HCT116 (cell line): ENCODE measurements at regions not wholly inside any gene's neighbourhood (a gene's known extent, or its start where the extent isn't known, plus 50 kb on each side); places are given as distances from the start of the nearest gene placed in this dataset.

Source experiments
- ATAC-seq: fragments of 200-7000 bp; cut with Tn5 transposase; 2 replicates; pipeline ENCODE4 v1.9.1; 2020; ENCODE audit warnings: mild to moderate bottlenecking, moderate library complexity
- BruUV-seq: library from RNA; stranded (reverse); fragments of 400-500 nt; replicated peaks from 2 replicates; lab custom pipeline; 2021; lab: Mats Ljungman, UMichigan
- CTCF ChIA-PET: fragments of 300-600 bp; sonication (Branson Sonifier 250); formaldehyde crosslinking; loops from one replicate; lab custom pipeline; 2021; ENCODE audit warnings: antibody characterized with exemption; lab: Charles Lee
- POLR2A ChIA-PET: fragments of 300-600, 350-600 bp; sonication (Branson Sonifier 250); formaldehyde crosslinking; loops from one replicate; lab custom pipeline; 2021; ENCODE audit warnings: antibody characterized with exemption; lab: Charles Lee
- RAD21 ChIA-PET, 2 experiments: fragments of 300-600 bp; sonication (Branson Sonifier 250); formaldehyde crosslinking; loops; one replicate each; lab custom pipeline; 2023; ENCODE audit warnings: low total read pairs in 2 of 2; ENCODE audit not compliant: uncharacterized antibody in 2 of 2, unreplicated experiment in 2 of 2, low non-redundant PET in 1 of 2; lab: Charles Lee
- DNase-seq: peaks from one replicate; pipeline ENCODE4 v3.0.0-alpha.2; 2010; ENCODE audit warnings: low read depth, low spot score
- H2AFZ ChIP-seq: fragments of 200-600 bp; shearing (Covaris generic), sonication (generic); 2 replicates; pipeline ENCODE4 v1.6.1; 2017; ENCODE audit warnings: low read depth, mixed run types, mixed read lengths, antibody characterized with exemption, low read length; ENCODE audit not compliant: poor library complexity, severe bottlenecking
- H3K27ac ChIP-seq: 2 replicates; pipeline ENCODE4 v1.5.1; 2012; ENCODE audit warnings: low read depth, low read length
- H3K27me3 ChIP-seq: fragments of 200-600 bp; sonication (generic); 2 replicates; pipeline ENCODE4 v1.6.1; 2016; ENCODE audit warnings: mixed run types, low read length, mixed read lengths; ENCODE audit not compliant: insufficient read depth
- H3K36me3 ChIP-seq, 2 experiments: fragments of 200-500 bp in 1 of 2; fragments of 200-600 bp in 1 of 2; sonication (Bioruptor generic) in 1 of 2; sonication (generic) in 1 of 2; 2 replicates each; pipeline versions ENCODE4 v1.5.1 to v1.6.1; 2014 to 2016; ENCODE audit warnings: low read length in 2 of 2, inconsistent platforms in 1 of 2, mixed read lengths in 1 of 2, mixed run types in 1 of 2; ENCODE audit not compliant: insufficient read depth in 2 of 2, control insufficient read depth in 1 of 2
- H3K4me1 ChIP-seq, 2 experiments: fragments of 200-600 bp in 1 of 2; sonication (generic) in 1 of 2; 2 replicates each; pipeline versions ENCODE4 v1.5.1 to v1.6.1; 2012 to 2017; ENCODE audit warnings: low read length in 2 of 2, inconsistent platforms in 1 of 2, mild to moderate bottlenecking in 1 of 2, mixed read lengths in 1 of 2, mixed run types in 1 of 2, moderate library complexity in 1 of 2; ENCODE audit not compliant: insufficient read depth in 2 of 2, control insufficient read depth in 1 of 2
- H3K4me2 ChIP-seq: fragments of 200-600 bp; sonication (generic); 2 replicates; pipeline ENCODE4 v1.6.1; 2017; ENCODE audit warnings: mixed run types, low read length, mixed read lengths
- H3K4me3 ChIP-seq, 2 experiments: fragments of 200-600 bp in 1 of 2; sonication (generic) in 1 of 2; replicated peaks in 1 of 2; 2 replicates each; pipeline ENCODE4 v1.5.1; 2011 to 2016; ENCODE audit warnings: low read length in 2 of 2, control low read depth in 1 of 2, low read depth in 1 of 2, mild to moderate bottlenecking in 1 of 2, mixed read lengths in 1 of 2, mixed run types in 1 of 2
- H3K79me2 ChIP-seq: fragments of 200-600 bp; sonication (generic); 2 replicates; pipeline ENCODE4 v1.6.1; 2017; ENCODE audit warnings: mild to moderate bottlenecking, mixed run types, low read length, moderate library complexity, mixed read lengths; ENCODE audit not compliant: insufficient read depth
- H3K9ac ChIP-seq: fragments of 200-600 bp; sonication (generic); 2 replicates; pipeline ENCODE4 v1.6.1; 2016; ENCODE audit warnings: low read length, mixed read lengths
- H3K9me2 ChIP-seq: fragments of 200-600 bp; sonication (generic), shearing (Covaris generic); 2 replicates; pipeline ENCODE4 v1.6.1; 2017; ENCODE audit warnings: mixed run types, mild to moderate bottlenecking, moderate library complexity; ENCODE audit not compliant: insufficient read depth
- H3K9me3 ChIP-seq, 2 experiments: fragments of 200-500 bp in 1 of 2; fragments of 200-600 bp in 1 of 2; sonication (Bioruptor generic) in 1 of 2; sonication (generic) in 1 of 2; 2 replicates each; pipeline ENCODE4 v1.6.1; 2014 to 2017; ENCODE audit warnings: low read length in 2 of 2, mixed read lengths in 2 of 2, inconsistent platforms in 1 of 2, low read depth in 1 of 2, mild to moderate bottlenecking in 1 of 2, mixed run types in 1 of 2, moderate library complexity in 1 of 2; ENCODE audit not compliant: control insufficient read depth in 1 of 2, insufficient read depth in 1 of 2
- H4K20me1 ChIP-seq: fragments of 200-600 bp; sonication (generic), shearing (Covaris generic); 2 replicates; pipeline ENCODE4 v1.6.1; 2017; ENCODE audit warnings: mixed run types, mild to moderate bottlenecking, moderate library complexity; ENCODE audit not compliant: insufficient read depth
- CBX3 ChIP-seq: IDR thresholded peaks from 2 replicates; pipeline ENCODE4 v1.6.1; 2012; ENCODE audit warnings: low read depth
- CEBPB ChIP-seq: IDR thresholded peaks from 2 replicates; pipeline ENCODE4 v1.6.1; 2012; ENCODE audit warnings: low read depth
- CTCF ChIP-seq, 3 experiments: fragments of 200-600 bp in 1 of 3; sonication (generic) in 1 of 3; IDR thresholded peaks in 2 of 3; conservative IDR thresholded peaks in 1 of 3; 2 replicates each; pipeline ENCODE4 v1.5.1; 2012 to 2017; ENCODE audit warnings: low read depth in 2 of 3, low read length in 2 of 3, antibody characterized with exemption in 1 of 3, borderline replicate concordance in 1 of 3, control low read depth in 1 of 3, mild to moderate bottlenecking in 1 of 3, mixed read lengths in 1 of 3, mixed run types in 1 of 3, moderate library complexity in 1 of 3; ENCODE audit not compliant: insufficient read depth in 1 of 3
- EGR1 ChIP-seq: IDR thresholded peaks from 2 replicates; pipeline ENCODE4 v1.6.1; 2012; ENCODE audit warnings: low read depth
- EZH2phosphoT487 ChIP-seq: fragments of 200-600 bp; IDR thresholded peaks from 2 replicates; pipeline ENCODE4 v1.6.1; 2018; ENCODE audit warnings: antibody characterized with exemption, borderline replicate concordance
- FOSL1 ChIP-seq: IDR thresholded peaks from 2 replicates; pipeline ENCODE4 v1.6.1; 2012; ENCODE audit warnings: low read depth
- JUND ChIP-seq: IDR thresholded peaks from 2 replicates; pipeline ENCODE4 v1.6.1; 2012
- MAX ChIP-seq: IDR thresholded peaks from 2 replicates; pipeline ENCODE4 v1.6.1; 2012
- POLR2A ChIP-seq: IDR thresholded peaks from 2 replicates; pipeline ENCODE4 v1.7.0; 2011; ENCODE audit warnings: borderline replicate concordance; ENCODE audit not compliant: insufficient read depth, insufficient read length; ENCODE audit errors: extremely low read depth
- POLR2AphosphoS5 ChIP-seq: IDR thresholded peaks from 2 replicates; pipeline ENCODE4 v1.6.1; 2011; ENCODE audit warnings: mild to moderate bottlenecking, low read depth, low read length, moderate library complexity
- RAD21 ChIP-seq: IDR thresholded peaks from 2 replicates; pipeline ENCODE4 v1.6.1; 2012; ENCODE audit warnings: low read depth, mild to moderate bottlenecking
- SIN3A ChIP-seq: IDR thresholded peaks from 2 replicates; pipeline ENCODE4 v1.6.1; 2012; ENCODE audit warnings: low read depth
- SP1 ChIP-seq: IDR thresholded peaks from 2 replicates; pipeline ENCODE4 v1.6.1; 2012; ENCODE audit warnings: low read depth
- SRF ChIP-seq: IDR thresholded peaks from 2 replicates; pipeline ENCODE4 v1.6.1; 2012; ENCODE audit warnings: low read depth
- YY1 ChIP-seq: IDR thresholded peaks from 2 replicates; pipeline ENCODE4 v1.6.1; 2011; ENCODE audit warnings: low read length, low read depth, moderate library complexity, mild to moderate bottlenecking; ENCODE audit not compliant: insufficient replicate concordance; ENCODE audit errors: extremely low read depth
- ZNF274 ChIP-seq: fragments of 200-500 bp; sonication (Bioruptor generic); IDR thresholded peaks from 2 replicates; pipeline ENCODE4 v1.6.1; 2014; ENCODE audit warnings: mild to moderate bottlenecking, low read depth, low read length, inconsistent platforms
- intact Hi-C: fragments of 100-400 bp; cut with micrococcal nuclease; formaldehyde crosslinking; loops from 2 replicates; pipeline ENCODE4 v1.10.0; 2022

GRCh38 chr1:79117376-79117775 lies 110.8 kb upstream of the ADGRL4 start:
- Histone ChIP-seq H3K79me2 (no peaks in the 10 kb centered on the region), H3K4me1 (no peaks in the 10 kb centered on the region), H3K9me2 (no peaks in the 10 kb centered on the region), H3K9ac (no peak overlapping the region), H3K4me2 (no peak overlapping the region), H3K9me3 (0 out of 4 replicates have a peak, but pooled peaks cover 0 to 2% of the 10 kb centered on the region in 2 experiments), H3K27ac (no peak overlapping the region), H4K20me1 (no peaks in the 10 kb centered on the region), H3K27me3 (no peaks in the 10 kb centered on the region), H3K36me3 (no peaks in the 10 kb centered on the region), H3K4me3 (no peak overlapping the region), H2AFZ (no peak overlapping the region)
- RAD21 ChIA-PET, result no interaction called here
- ATAC-seq (no peak), DNase-seq (no peak)
- CTCF ChIA-PET, result no interaction called here
- BruUV-seq, result no TSS peak
- POLR2A ChIA-PET, result no interaction called here
- TF ChIP-seq EZH2phosphoT487 (no peak), JUND (no peak), MAX (no peak), CTCF (IDR thresholded peaks at IDR 0.05 in 2 of 3, conservative IDR thresholded peaks at IDR 0.05 in 1 of 3; ENCODE audit: borderline replicate concordance in 1 of 3, insufficient read depth in 1 of 3, low read depth in 2 of 3, low read length in 2 of 3) (no peak), YY1 (no peak), FOSL1 (no peak), ZNF274 (no peak), POLR2A (no peak), CBX3 (no peak), SP1 (no peak), SRF (no peak), POLR2AphosphoS5 (no peak), SIN3A (no peak), CEBPB (no peak), RAD21 (no peak), EGR1 (no peak)
- TF ChIP-seq, all 23 proteins: peak for 0
- intact Hi-C loops, result no loop called here
